PC-3 (cell line): ENCODE measurements at regions not wholly inside any gene's neighbourhood (a gene's known extent, or its start where the extent isn't known, plus 50 kb on each side); places are given as distances from the start of the nearest gene placed in this dataset.

ENCODE experiments used
- ATAC-seq: fragments of 200-7000 bp; cut with Tn5 transposase; 2 replicates; pipeline ENCODE4 v1.9.1; 2020; ENCODE audit warnings: mild to moderate bottlenecking, moderate library complexity
- BruUV-seq: library from RNA; stranded (reverse); fragments of 400-500 nt; replicated peaks from 2 replicates; lab custom pipeline; 2021; lab: Mats Ljungman, UMichigan
- CTCF ChIA-PET: fragments of 300-600 bp; sonication (Branson Sonifier 250); formaldehyde crosslinking; loops from one replicate; lab custom pipeline; 2022; ENCODE audit warnings: antibody characterized with exemption; lab: Charles Lee
- POLR2A ChIA-PET: fragments of 300-600 bp; sonication (Branson Sonifier 250); formaldehyde crosslinking; loops from one replicate; lab custom pipeline; 2022; ENCODE audit warnings: antibody characterized with exemption; ENCODE audit not compliant: unreplicated experiment; lab: Charles Lee
- DNase-seq: peaks from one replicate; pipeline ENCODE4 v3.0.0-alpha.2; 2015
- H2AFZ ChIP-seq: fragments of 300-600 bp; sonication (generic); 2 replicates; pipeline ENCODE4 v1.6.0; 2016; ENCODE audit warnings: antibody characterized with exemption, low read length
- H3F3A ChIP-seq: fragments of 300-600 bp; sonication (generic); one replicate; pipeline ENCODE4 v1.6.0; 2017; ENCODE audit warnings: antibody characterized with exemption, low read length, control low read depth, mild to moderate bottlenecking; ENCODE audit not compliant: unreplicated experiment
- H3K27ac ChIP-seq: fragments of 300-600 bp; sonication (generic); 2 replicates; pipeline ENCODE4 v1.5.1; 2016; ENCODE audit warnings: mild to moderate bottlenecking, low read length
- H3K27me3 ChIP-seq: fragments of 300-600 bp; sonication (generic); 2 replicates; pipeline ENCODE4 v1.6.1; 2016; ENCODE audit warnings: low read length, mixed read lengths
- H3K36me3 ChIP-seq: fragments of 300-600 bp; sonication (generic); 2 replicates; pipeline ENCODE4 v1.6.1; 2016; ENCODE audit warnings: low read depth, mixed run types, low read length, mixed read lengths
- H3K4me1 ChIP-seq: fragments of 300-600 bp; sonication (generic); 2 replicates; pipeline ENCODE4 v1.5.1; 2016; ENCODE audit warnings: low read length; ENCODE audit not compliant: insufficient read depth
- H3K4me2 ChIP-seq: fragments of 300-600 bp; sonication (generic); 2 replicates; pipeline ENCODE4 v1.6.0; 2016; ENCODE audit warnings: low read length
- H3K4me3 ChIP-seq: fragments of 300-600 bp; sonication (generic); 2 replicates; pipeline ENCODE4 v1.5.1; 2016; ENCODE audit warnings: mild to moderate bottlenecking, low read length, mixed read lengths
- H3K79me2 ChIP-seq: fragments of 300-600 bp; sonication (generic); 2 replicates; pipeline ENCODE4 v1.6.1; 2017; ENCODE audit warnings: low read length, mixed read lengths
- H3K9ac ChIP-seq: fragments of 300-600 bp; sonication (generic); 2 replicates; pipeline ENCODE4 v1.6.0; 2016; ENCODE audit warnings: mild to moderate bottlenecking, low read length
- H3K9me2 ChIP-seq: fragments of 300-600 bp; sonication (generic); replicated peaks from 2 replicates; pipeline ENCODE4 v1.6.1; 2016; ENCODE audit warnings: mixed run types, low read length, mixed read lengths
- H3K9me3 ChIP-seq: fragments of 300-600 bp; sonication (generic); 2 replicates; pipeline ENCODE4 v1.6.1; 2016; ENCODE audit warnings: low read length, mixed read lengths
- H4K20me1 ChIP-seq: fragments of 300-600 bp; sonication (generic); 2 replicates; pipeline ENCODE4 v1.6.1; 2016; ENCODE audit warnings: low read length, mixed read lengths
- EZH2 ChIP-seq: fragments of 300-600 bp; sonication (generic); IDR thresholded peaks from one replicate; pipeline ENCODE4 v1.6.1; 2017; ENCODE audit warnings: antibody characterized with exemption, mild to moderate bottlenecking, low read length; ENCODE audit not compliant: unreplicated experiment
- EZH2phosphoT487 ChIP-seq: fragments of 300-600 bp; sonication (generic); IDR thresholded peaks from 2 replicates; pipeline ENCODE4 v1.6.1; 2018; ENCODE audit warnings: mild to moderate bottlenecking, antibody characterized with exemption, low read length, borderline replicate concordance
- intact Hi-C: fragments of 100-400 bp; cut with micrococcal nuclease; formaldehyde crosslinking; loops from 2 replicates; pipeline ENCODE4 v1.9.0; 2023
- TF ChIP-seq, protein P1 (sequence below): fragments of 300-600 bp; sonication (generic); conservative IDR thresholded peaks from 2 replicates; pipeline ENCODE4 v1.5.1; 2017; ENCODE audit warnings: antibody characterized with exemption, low read depth, mild to moderate bottlenecking, low read length

DNA sequence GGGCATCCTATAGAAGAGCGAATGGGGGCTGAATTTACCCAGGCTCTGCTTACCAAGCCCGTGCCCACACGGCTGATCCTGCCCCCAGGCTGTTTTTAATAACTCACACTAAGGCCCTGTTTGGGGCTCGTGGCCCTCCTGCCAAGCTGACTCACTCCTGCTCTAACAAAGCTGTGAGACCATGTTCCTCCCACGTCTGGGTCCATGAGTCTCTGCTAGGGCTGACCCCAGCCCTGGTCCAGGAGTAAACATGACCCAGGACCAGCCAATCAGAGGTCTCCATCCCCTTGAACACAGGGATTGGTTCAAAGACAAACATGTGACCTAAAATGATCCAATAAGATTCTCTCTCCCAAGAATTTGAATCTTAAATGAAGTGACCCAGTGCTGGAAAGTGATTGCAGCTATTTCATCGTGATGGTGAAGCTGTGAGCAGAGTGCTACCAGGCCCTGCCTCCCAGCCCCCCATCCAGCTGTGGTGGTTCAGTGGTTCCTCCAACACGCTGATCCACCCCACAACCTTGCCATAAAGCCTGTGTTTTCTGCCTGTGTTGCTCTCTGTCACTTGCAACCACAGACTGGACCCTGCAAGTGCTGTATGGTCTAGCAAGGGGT is 57.2 kb downstream of the C16orf82 start:
- intact Hi-C loops, result no loop called here
- POLR2A ChIA-PET, result no interaction called here
- Histone ChIP-seq H4K20me1 (no peaks in the 10 kb centered on the region), H3K4me3 (no peak overlapping the region), H3K4me1 (no peaks in the 10 kb centered on the region), H3F3A (no peaks in the 10 kb centered on the region), H3K9me3 (no peaks in the 10 kb centered on the region), H3K9me2 (no peaks in the 10 kb centered on the region), H3K9ac (no peak overlapping the region), H3K27ac (no peak overlapping the region), H2AFZ (no peak overlapping the region), H3K36me3 (no peaks in the 10 kb centered on the region), H3K4me2 (no peak overlapping the region), H3K27me3 (no peaks in the 10 kb centered on the region), H3K79me2 (no peaks in the 10 kb centered on the region)
- ATAC-seq (no peak), DNase-seq (no peak)
- CTCF ChIA-PET, result no interaction called here
- TF ChIP-seq, protein P1, sequence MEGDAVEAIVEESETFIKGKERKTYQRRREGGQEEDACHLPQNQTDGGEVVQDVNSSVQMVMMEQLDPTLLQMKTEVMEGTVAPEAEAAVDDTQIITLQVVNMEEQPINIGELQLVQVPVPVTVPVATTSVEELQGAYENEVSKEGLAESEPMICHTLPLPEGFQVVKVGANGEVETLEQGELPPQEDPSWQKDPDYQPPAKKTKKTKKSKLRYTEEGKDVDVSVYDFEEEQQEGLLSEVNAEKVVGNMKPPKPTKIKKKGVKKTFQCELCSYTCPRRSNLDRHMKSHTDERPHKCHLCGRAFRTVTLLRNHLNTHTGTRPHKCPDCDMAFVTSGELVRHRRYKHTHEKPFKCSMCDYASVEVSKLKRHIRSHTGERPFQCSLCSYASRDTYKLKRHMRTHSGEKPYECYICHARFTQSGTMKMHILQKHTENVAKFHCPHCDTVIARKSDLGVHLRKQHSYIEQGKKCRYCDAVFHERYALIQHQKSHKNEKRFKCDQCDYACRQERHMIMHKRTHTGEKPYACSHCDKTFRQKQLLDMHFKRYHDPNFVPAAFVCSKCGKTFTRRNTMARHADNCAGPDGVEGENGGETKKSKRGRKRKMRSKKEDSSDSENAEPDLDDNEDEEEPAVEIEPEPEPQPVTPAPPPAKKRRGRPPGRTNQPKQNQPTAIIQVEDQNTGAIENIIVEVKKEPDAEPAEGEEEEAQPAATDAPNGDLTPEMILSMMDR, result no peak
- TF ChIP-seq EZH2 (no peak), EZH2phosphoT487 (no peak)
- no TSS peak for BruUV-seq

DNA sequence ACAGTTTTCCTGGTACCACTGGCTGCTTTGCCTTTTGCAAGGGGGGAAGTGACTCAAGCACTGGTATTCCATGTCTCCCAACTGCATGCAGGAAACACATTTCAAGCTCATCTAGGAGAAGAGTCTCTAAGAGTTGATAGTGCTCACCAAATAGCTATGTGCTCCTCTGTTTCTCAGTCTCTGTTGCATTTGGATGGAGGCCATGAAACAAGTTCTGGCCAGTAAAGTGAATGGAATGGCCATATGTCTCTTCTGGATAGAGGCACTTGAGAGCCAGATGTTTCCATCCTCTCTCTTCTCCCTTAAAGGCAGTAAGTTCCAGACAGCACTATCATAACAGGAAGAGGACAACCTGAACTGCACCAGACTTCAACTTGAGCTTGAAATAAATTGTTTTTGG is 60.6 kb downstream of the C16orf82 start:
- ChIA-PET CTCF (no interaction called here), POLR2A (no interaction called here)
- Histone ChIP-seq H3K4me2 (no peak overlapping the region), H3K4me1 (no peaks in the 10 kb centered on the region), H3K9me3 (no peaks in the 10 kb centered on the region), H2AFZ (no peak overlapping the region), H3K79me2 (no peaks in the 10 kb centered on the region), H3K9ac (no peak overlapping the region), H3K9me2 (no peaks in the 10 kb centered on the region), H3K27ac (no peak overlapping the region), H4K20me1 (no peaks in the 10 kb centered on the region), H3K36me3 (no peaks in the 10 kb centered on the region), H3F3A (no peaks in the 10 kb centered on the region), H3K27me3 (no peaks in the 10 kb centered on the region), H3K4me3 (no peak overlapping the region)
- ATAC-seq, result no peak
- intact Hi-C loops, result no loop called here
- no TSS peak for BruUV-seq
- TF ChIP-seq EZH2phosphoT487, result no peak
- TF ChIP-seq, protein P1, result no peak
- no peak for TF ChIP-seq EZH2
- no peak for DNase-seq

DNA sequence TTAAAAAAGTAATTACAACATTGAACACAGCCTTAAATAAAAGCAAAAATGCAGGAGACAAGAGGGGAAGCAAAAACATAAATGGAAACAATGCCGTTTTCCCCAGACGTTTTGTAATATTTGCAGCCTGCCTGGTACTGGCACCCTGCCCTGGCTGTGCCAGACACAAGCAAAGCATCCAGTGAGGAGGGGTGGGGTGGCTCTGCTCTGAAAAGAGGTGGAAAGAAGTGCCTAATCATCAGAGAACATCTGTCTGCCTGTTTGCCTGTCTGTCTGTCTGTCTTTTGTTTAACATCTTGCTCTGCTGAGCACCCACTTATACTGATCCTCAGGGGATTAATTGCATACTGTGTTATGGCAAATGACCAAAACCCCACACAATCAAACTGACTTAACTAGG is 62.7 kb downstream of the C16orf82 start:
- no peaks in the 10 kb centered on the region for H4K20me1 ChIP-seq
- no peaks in the 10 kb centered on the region for H3K27me3 ChIP-seq
- no peak overlapping the region for H3K27ac ChIP-seq
- no peaks in the 10 kb centered on the region for H3K36me3 ChIP-seq
- CTCF ChIA-PET, result no interaction called here
- H3K9ac ChIP-seq, result no peak overlapping the region
- intact Hi-C loops, result no loop called here
- H3F3A ChIP-seq, result no peaks in the 10 kb centered on the region
- no peaks in the 10 kb centered on the region for H3K79me2 ChIP-seq
- H3K4me2 ChIP-seq, result no peak overlapping the region
- POLR2A ChIA-PET, result no interaction called here
- H2AFZ ChIP-seq, result no peak overlapping the region
- TF ChIP-seq EZH2, result no peak
- TF ChIP-seq EZH2phosphoT487, result no peak
- TF ChIP-seq, protein P1, result no peak
- no peak overlapping the region for H3K4me3 ChIP-seq
- no peaks in the 10 kb centered on the region for H3K4me1 ChIP-seq
- no peaks in the 10 kb centered on the region for H3K9me3 ChIP-seq
- BruUV-seq, result no TSS peak
- no peak for DNase-seq
- ATAC-seq, result no peak
- H3K9me2 ChIP-seq, result no peaks in the 10 kb centered on the region
